Suprapubic skin (tissue), 4 donors: ENCODE measurements at regions not wholly inside any gene's neighbourhood (a gene's known extent, or its start where the extent isn't known, plus 50 kb on each side); places are given as distances from the start of the nearest gene placed in this dataset.
A peak's percentile ranks its signal among the peaks of the same experiment; 100 is the strongest.

Experiments
- DNase-seq, 2 donors: peaks; one replicate each; pipeline ENCODE4 v3.0.0-alpha.2; 2019; ENCODE audit warnings: low spot score in 2 of 2
- H3K27ac ChIP-seq: fragments of 200-600 bp; sonication (generic); one replicate; pipeline ENCODE4 v1.5.1; 2019
- H3K27me3 ChIP-seq: fragments of 200-600 bp; sonication (generic); one replicate; pipeline ENCODE4 v1.5.1; 2019
- H3K36me3 ChIP-seq: fragments of 200-600 bp; sonication (generic); one replicate; pipeline ENCODE4 v1.5.1; 2019
- H3K4me1 ChIP-seq: fragments of 200-600 bp; sonication (generic); one replicate; pipeline ENCODE4 v1.5.1; 2019
- H3K4me3 ChIP-seq: fragments of 200-600 bp; sonication (generic); one replicate; pipeline ENCODE4 v1.5.1; 2019; ENCODE audit warnings: mild to moderate bottlenecking
- H3K9me3 ChIP-seq: fragments of 200-600 bp; sonication (generic); one replicate; pipeline ENCODE4 v1.5.1; 2019
- EP300 ChIP-seq: sonication (generic); formaldehyde crosslinking; IDR thresholded peaks from one replicate; pipeline ENCODE4 v1.6.1; 2017; ENCODE audit warnings: antibody characterized with exemption
- POLR2A ChIP-seq, 2 donors: fragments of 450-650 bp; IDR thresholded peaks; one replicate each; pipeline ENCODE4 v1.6.1; 2017; ENCODE audit warnings: antibody characterized with exemption in 2 of 2, mild to moderate bottlenecking in 2 of 2, moderate library complexity in 2 of 2
- POLR2AphosphoS5 ChIP-seq, 3 donors: sonication (generic); formaldehyde crosslinking; IDR thresholded peaks; one replicate each; pipeline ENCODE4 v1.6.1; 2017; ENCODE audit warnings: antibody characterized with exemption in 3 of 3
- WGBS: methylation state at CpG from one replicate; pipeline ENCODE4 v1.1.5; 2018; 5-methylcytosine and 5-hydroxymethylcytosine counted together
- TF ChIP-seq, protein P1 (sequence below), 2 donors: fragments of 200-600 bp in 1 of 2; fragments of 450-650 bp in 1 of 2; sonication (generic) in 1 of 2; IDR thresholded peaks; one replicate each; pipeline ENCODE4 v1.5.1; 2016 to 2019; ENCODE audit warnings: antibody characterized with exemption in 2 of 2, mild to moderate bottlenecking in 1 of 2, moderate library complexity in 1 of 2

DNA sequence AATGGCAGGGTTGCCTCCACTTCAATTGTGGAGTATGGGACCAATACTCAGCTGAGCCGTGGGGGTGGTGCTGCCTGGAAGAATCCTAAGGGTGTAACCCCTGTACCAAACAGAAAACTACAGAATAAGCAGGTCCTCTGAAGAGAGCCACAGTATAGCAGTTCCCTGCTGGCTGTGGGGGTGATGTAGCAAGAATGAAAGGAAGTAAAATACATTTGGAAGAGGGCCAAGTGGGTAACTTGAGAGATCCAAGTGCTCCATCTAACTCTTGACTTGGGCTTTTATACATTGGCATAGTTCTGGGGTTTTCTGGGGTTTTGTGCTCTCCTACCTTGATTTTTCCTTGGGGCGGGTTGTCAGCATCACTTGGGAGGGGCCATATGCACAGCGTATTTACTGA, 341.4 kb downstream of the OTOL1 start:
- TF ChIP-seq POLR2A (IDR thresholded peaks at IDR 0.05) (no peak), EP300 (no peak), POLR2AphosphoS5 (IDR thresholded peaks at IDR 0.05) (no peak)
- TF ChIP-seq, protein P1, sequence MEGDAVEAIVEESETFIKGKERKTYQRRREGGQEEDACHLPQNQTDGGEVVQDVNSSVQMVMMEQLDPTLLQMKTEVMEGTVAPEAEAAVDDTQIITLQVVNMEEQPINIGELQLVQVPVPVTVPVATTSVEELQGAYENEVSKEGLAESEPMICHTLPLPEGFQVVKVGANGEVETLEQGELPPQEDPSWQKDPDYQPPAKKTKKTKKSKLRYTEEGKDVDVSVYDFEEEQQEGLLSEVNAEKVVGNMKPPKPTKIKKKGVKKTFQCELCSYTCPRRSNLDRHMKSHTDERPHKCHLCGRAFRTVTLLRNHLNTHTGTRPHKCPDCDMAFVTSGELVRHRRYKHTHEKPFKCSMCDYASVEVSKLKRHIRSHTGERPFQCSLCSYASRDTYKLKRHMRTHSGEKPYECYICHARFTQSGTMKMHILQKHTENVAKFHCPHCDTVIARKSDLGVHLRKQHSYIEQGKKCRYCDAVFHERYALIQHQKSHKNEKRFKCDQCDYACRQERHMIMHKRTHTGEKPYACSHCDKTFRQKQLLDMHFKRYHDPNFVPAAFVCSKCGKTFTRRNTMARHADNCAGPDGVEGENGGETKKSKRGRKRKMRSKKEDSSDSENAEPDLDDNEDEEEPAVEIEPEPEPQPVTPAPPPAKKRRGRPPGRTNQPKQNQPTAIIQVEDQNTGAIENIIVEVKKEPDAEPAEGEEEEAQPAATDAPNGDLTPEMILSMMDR (IDR thresholded peaks at IDR 0.05) = no peak
- no peak overlapping the region for H3K4me3 ChIP-seq
- DNase-seq = no peak
- H3K27ac ChIP-seq = no peak overlapping the region
- no peaks in the 10 kb centered on the region for H3K36me3 ChIP-seq
- WGBS = 93% methylated on average over 3 of the region's 3 CpGs
- no peaks in the 10 kb centered on the region for H3K27me3 ChIP-seq
- H3K9me3 ChIP-seq = no peaks in the 10 kb centered on the region
- no peaks in the 10 kb centered on the region for H3K4me1 ChIP-seq

DNA sequence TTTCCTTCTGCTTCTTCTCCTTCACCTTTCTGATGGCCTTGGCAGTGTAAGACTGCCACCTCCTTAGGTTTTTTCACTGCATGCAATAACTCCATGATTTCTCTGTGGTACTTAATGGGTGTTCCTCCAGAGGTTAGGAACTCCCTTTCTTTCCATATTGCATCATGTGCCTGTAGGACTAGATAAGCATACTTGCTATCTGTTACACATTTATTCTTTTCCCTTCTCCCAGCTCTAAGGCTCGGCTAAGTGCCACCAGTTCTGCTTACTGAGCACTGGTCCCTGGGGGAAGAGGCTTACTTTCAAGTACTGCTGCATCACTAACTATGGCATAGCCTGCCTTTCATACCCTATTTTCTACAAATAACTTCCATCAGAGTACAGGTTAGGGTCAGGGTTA, 351.8 kb downstream of the OTOL1 start:
- DNase-seq = no peak
- no peak overlapping the region for H3K4me3 ChIP-seq
- H3K27me3 ChIP-seq = no peaks in the 10 kb centered on the region
- no peak overlapping the region for H3K27ac ChIP-seq
- TF ChIP-seq EP300 (no peak), POLR2AphosphoS5 (IDR thresholded peaks at IDR 0.05) (no peak), POLR2A (IDR thresholded peaks at IDR 0.05) (no peak)
- TF ChIP-seq, protein P1 (IDR thresholded peaks at IDR 0.05) = no peak
- WGBS = 79% methylated on average over 1 of the region's 1 CpG
- no peaks in the 10 kb centered on the region for H3K9me3 ChIP-seq
- no peaks in the 10 kb centered on the region for H3K36me3 ChIP-seq
- no peaks in the 10 kb centered on the region for H3K4me1 ChIP-seq

DNA sequence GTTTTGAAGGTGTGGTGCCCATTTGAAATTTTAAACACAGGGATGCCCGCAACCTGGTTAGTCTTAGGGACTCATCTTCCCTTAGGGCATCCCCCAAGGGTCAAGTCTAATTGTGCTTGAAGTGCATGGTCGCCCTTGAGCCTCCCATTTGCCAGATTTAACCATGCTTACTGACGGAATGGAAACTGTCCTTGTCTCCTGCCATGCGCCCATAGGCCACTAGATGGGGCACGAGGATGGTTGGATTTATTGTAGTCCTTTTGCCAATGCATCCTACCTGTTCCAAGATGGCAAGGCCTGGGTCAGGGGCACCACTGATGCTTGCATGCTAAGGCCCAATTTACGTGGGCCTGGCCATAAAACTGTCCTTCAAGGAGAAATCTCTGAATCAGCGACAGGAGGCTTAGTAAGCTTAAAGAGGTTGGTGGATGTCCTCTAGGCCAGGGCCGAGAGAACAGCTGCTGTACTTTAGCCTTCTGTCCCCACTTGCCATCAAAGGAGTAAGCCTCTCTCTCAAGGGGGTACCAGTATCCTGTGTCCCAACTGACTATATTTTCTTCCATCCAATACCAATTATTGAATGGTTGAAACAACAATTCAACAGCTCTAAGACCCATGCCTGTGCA, 355.4 kb downstream of the OTOL1 start:
- DNase-seq = no peak
- Histone ChIP-seq H3K4me3 (no peak overlapping the region), H3K27me3 (no peaks in the 10 kb centered on the region), H3K9me3 (no peaks in the 10 kb centered on the region), H3K36me3 (no peaks in the 10 kb centered on the region), H3K4me1 (no peaks in the 10 kb centered on the region), H3K27ac (no peak overlapping the region)
- TF ChIP-seq POLR2AphosphoS5 (IDR thresholded peaks at IDR 0.05) (no peak), EP300 (no peak), POLR2A (IDR thresholded peaks at IDR 0.05) (no peak)
- TF ChIP-seq, protein P1 (IDR thresholded peaks at IDR 0.05) = peak in 1 of 2 donors; percentile 60
- WGBS = 56% methylated on average over 8 of the region's 8 CpGs

DNA sequence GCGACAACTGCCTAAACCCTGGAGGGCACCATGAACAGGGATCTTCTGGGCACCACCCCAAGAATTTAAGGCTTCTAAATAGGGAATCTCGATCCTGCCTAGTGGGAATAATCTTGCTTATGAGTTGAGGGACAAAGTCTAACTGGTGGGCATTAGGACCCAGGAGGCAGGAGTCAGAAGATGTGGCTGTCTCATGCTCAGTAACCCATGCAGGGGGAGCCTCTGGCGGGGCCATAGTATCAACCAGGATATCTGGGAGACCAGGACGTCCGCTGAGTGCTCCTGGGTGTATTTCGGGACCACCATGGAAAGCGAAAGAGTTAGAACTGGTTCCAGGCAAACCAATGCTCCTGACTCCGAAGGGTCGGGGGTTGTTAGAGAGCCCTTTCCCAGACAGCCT, 356.1 kb downstream of the OTOL1 start:
- Histone ChIP-seq H3K4me3 (no peak overlapping the region), H3K36me3 (no peaks in the 10 kb centered on the region), H3K27ac (no peak overlapping the region), H3K4me1 (no peaks in the 10 kb centered on the region), H3K27me3 (no peaks in the 10 kb centered on the region), H3K9me3 (no peaks in the 10 kb centered on the region)
- TF ChIP-seq, protein P1 (IDR thresholded peaks at IDR 0.05) = no peak
- no peak for TF ChIP-seq EP300
- no peak for TF ChIP-seq POLR2AphosphoS5 (IDR thresholded peaks at IDR 0.05)
- no peak for TF ChIP-seq POLR2A (IDR thresholded peaks at IDR 0.05)
- 90% methylated on average over 9 of the region's 9 CpGs for WGBS
- no peak for DNase-seq

DNA sequence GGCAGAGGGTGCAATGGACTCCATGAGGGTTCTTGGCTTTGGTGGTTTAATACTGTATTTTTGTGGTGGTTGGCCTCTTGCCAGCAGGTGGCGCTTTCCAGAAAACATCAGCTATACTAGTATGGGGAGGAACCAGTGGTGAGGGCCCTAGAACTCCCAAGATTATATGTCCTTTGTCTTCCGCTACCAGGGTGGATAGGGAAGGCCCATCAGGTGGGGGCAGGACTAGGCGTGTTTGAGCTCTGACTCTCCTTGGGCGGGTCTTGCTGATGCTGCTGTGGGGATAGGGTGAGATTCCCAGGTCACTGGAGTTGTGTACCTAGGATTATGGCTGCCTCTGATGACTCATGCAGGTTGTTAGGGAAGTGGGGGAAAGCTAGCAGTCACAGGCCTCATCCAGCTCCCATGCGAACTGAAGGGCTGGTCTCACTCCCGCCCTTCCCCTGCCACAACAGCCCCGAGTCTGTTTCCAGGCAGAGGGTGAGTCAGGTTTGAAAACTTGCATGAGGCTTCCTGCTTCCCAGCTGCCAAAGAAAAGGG, 357.7 kb downstream of the OTOL1 start:
- H3K9me3 ChIP-seq = no peaks in the 10 kb centered on the region
- TF ChIP-seq EP300 = no peak
- TF ChIP-seq POLR2AphosphoS5 (IDR thresholded peaks at IDR 0.05) = no peak
- TF ChIP-seq, protein P1 (IDR thresholded peaks at IDR 0.05) = no peak
- TF ChIP-seq POLR2A (IDR thresholded peaks at IDR 0.05) = no peak
- no peaks in the 10 kb centered on the region for H3K36me3 ChIP-seq
- H3K4me1 ChIP-seq = no peaks in the 10 kb centered on the region
- H3K27me3 ChIP-seq = no peaks in the 10 kb centered on the region
- H3K27ac ChIP-seq = no peak overlapping the region
- 45% methylated on average over 2 of the region's 7 CpGs for WGBS
- H3K4me3 ChIP-seq = no peak overlapping the region
- DNase-seq = no peak
